SU-DHL-6 (cell line): ENCODE measurements at regions not wholly inside any gene's neighbourhood (a gene's known extent, or its start where the extent isn't known, plus 50 kb on each side); places are given as distances from the start of the nearest gene placed in this dataset.

Experiments used
- H2AFZ ChIP-seq: fragments of 200-600 bp; sonication (generic); 2 replicates; pipeline ENCODE4 v1.6.1; 2014; ENCODE audit warnings: low read depth, mild to moderate bottlenecking, moderate library complexity, mixed read lengths, antibody characterized with exemption, low read length; ENCODE audit not compliant: severe bottlenecking
- H3F3A ChIP-seq: fragments of 200-600 bp; shearing (Covaris generic); 2 replicates; pipeline ENCODE4 v1.6.0; 2016; ENCODE audit warnings: antibody characterized with exemption, mild to moderate bottlenecking; ENCODE audit not compliant: insufficient read depth
- H3K27ac ChIP-seq: fragments of 200-600 bp; sonication (generic); 2 replicates; pipeline ENCODE4 v1.5.1; 2016; ENCODE audit warnings: low read depth, mild to moderate bottlenecking, low read length, moderate library complexity, mixed read lengths
- H3K27me3 ChIP-seq: fragments of 200-600 bp; sonication (generic), shearing (Covaris generic); 2 replicates; pipeline ENCODE4 v1.6.0; 2014; ENCODE audit warnings: mild to moderate bottlenecking, low read length
- H3K36me3 ChIP-seq: fragments of 200-600 bp; sonication (generic); 2 replicates; pipeline ENCODE4 v1.6.1; 2014; ENCODE audit warnings: mild to moderate bottlenecking, low read length, mixed read lengths
- H3K4me2 ChIP-seq: fragments of 300-600, 200-600 bp; shearing (Covaris generic), sonication (generic); 2 replicates; pipeline ENCODE4 v1.6.0; 2014; ENCODE audit warnings: low read length, low read depth, mild to moderate bottlenecking; ENCODE audit not compliant: poor library complexity, severe bottlenecking
- H3K4me3 ChIP-seq: fragments of 200-600 bp; sonication (generic); 2 replicates; pipeline ENCODE4 v1.5.1; 2014; ENCODE audit warnings: antibody characterized with exemption, low read length, mild to moderate bottlenecking, mixed read lengths; ENCODE audit not compliant: insufficient read depth, poor library complexity, severe bottlenecking
- H3K79me2 ChIP-seq: fragments of 200-600 bp; sonication (generic); 2 replicates; pipeline ENCODE4 v1.6.1; 2014; ENCODE audit warnings: mild to moderate bottlenecking, low read length, moderate library complexity; ENCODE audit not compliant: insufficient read depth
- H3K9ac ChIP-seq: fragments of 200-600 bp; sonication (generic); 2 replicates; pipeline ENCODE4 v1.7.0; 2014; ENCODE audit warnings: mild to moderate bottlenecking, low read length
- H3K9me2 ChIP-seq: fragments of 200-600 bp; sonication (generic); replicated peaks from 2 replicates; pipeline ENCODE4 v1.6.1; 2014; ENCODE audit warnings: low read length; ENCODE audit not compliant: insufficient read depth
- H3K9me3 ChIP-seq: fragments of 200-600 bp; sonication (generic); 2 replicates; pipeline ENCODE4 v1.6.1; 2014; ENCODE audit warnings: low read length, mixed read lengths; ENCODE audit not compliant: insufficient read depth
- H4K20me1 ChIP-seq: fragments of 200-600 bp; sonication (generic); 2 replicates; pipeline ENCODE4 v1.6.1; 2014; ENCODE audit warnings: low read depth, mild to moderate bottlenecking, antibody characterized with exemption, low read length, moderate library complexity, mixed read lengths
- CTCF ChIP-seq: fragments of 200-600 bp; sonication (generic); IDR thresholded peaks from one replicate; pipeline ENCODE4 v1.5.1; 2017; ENCODE audit warnings: antibody characterized with exemption, mild to moderate bottlenecking, low read length, moderate library complexity; ENCODE audit not compliant: insufficient read depth, poor library complexity, severe bottlenecking
- EZH2phosphoT487 ChIP-seq: fragments of 200-600 bp; sonication (generic), shearing (Covaris generic); conservative IDR thresholded peaks from 2 replicates; pipeline ENCODE4 v1.6.1; 2018; ENCODE audit warnings: mild to moderate bottlenecking, antibody characterized with exemption, low read length, moderate library complexity, mixed read lengths

- TF ChIP-seq EZH2phosphoT487: no peak
- no peaks in the 10 kb centered on the region for H3K27me3 ChIP-seq
These were observed 452.5 kb upstream of the SMIM31 start for GRCh38 chr4:164301430-164301829.

GRCh38 chr4:164304101-164304639 is 449.8 kb upstream of the SMIM31 start:
- Histone ChIP-seq H4K20me1 (no peaks in the 10 kb centered on the region), H3F3A (no peaks in the 10 kb centered on the region), H3K27me3 (no peaks in the 10 kb centered on the region), H3K4me3 (no peak overlapping the region), H3K79me2 (no peaks in the 10 kb centered on the region), H3K9ac (no peak overlapping the region), H3K27ac (no peak overlapping the region), H3K4me2 (no peak overlapping the region), H3K9me3 (no peaks in the 10 kb centered on the region), H3K36me3 (no peaks in the 10 kb centered on the region), H3K9me2 (no peaks in the 10 kb centered on the region), H2AFZ (no peak overlapping the region)
- TF ChIP-seq EZH2phosphoT487: no peak
- no peak for TF ChIP-seq CTCF

More at GRCh38 chr4:164301430-164301829, 452.5 kb upstream of the SMIM31 start:
- H3K4me2 ChIP-seq: no peak overlapping the region
- no peak overlapping the region for H3K27ac ChIP-seq
- no peak overlapping the region for H2AFZ ChIP-seq
- H3K9me2 ChIP-seq: no peaks in the 10 kb centered on the region
- no peaks in the 10 kb centered on the region for H4K20me1 ChIP-seq
- H3F3A ChIP-seq: no peaks in the 10 kb centered on the region
- no peaks in the 10 kb centered on the region for H3K9me3 ChIP-seq
- H3K9ac ChIP-seq: no peak overlapping the region
- H3K36me3 ChIP-seq: no peaks in the 10 kb centered on the region
- H3K4me3 ChIP-seq: no peak overlapping the region
- H3K79me2 ChIP-seq: no peaks in the 10 kb centered on the region

- TF ChIP-seq CTCF (no peak), EZH2phosphoT487 (no peak)
- Histone ChIP-seq H3F3A (no peaks in the 10 kb centered on the region), H3K27ac (no peak overlapping the region), H4K20me1 (no peaks in the 10 kb centered on the region), H3K4me3 (no peak overlapping the region), H3K9me2 (no peaks in the 10 kb centered on the region), H3K4me2 (no peak overlapping the region), H3K36me3 (no peaks in the 10 kb centered on the region), H3K9me3 (no peaks in the 10 kb centered on the region), H2AFZ (no peak overlapping the region), H3K27me3 (no peaks in the 10 kb centered on the region), H3K79me2 (no peaks in the 10 kb centered on the region), H3K9ac (no peak overlapping the region)
These were observed 449.1 kb upstream of the SMIM31 start for GRCh38 chr4:164304861-164305260.

- no peak overlapping the region for H2AFZ ChIP-seq
- H3K79me2 ChIP-seq: no peaks in the 10 kb centered on the region
- TF ChIP-seq CTCF: no peak
- no peak for TF ChIP-seq EZH2phosphoT487
- H4K20me1 ChIP-seq: no peaks in the 10 kb centered on the region
- no peaks in the 10 kb centered on the region for H3K36me3 ChIP-seq
- no peak overlapping the region for H3K9ac ChIP-seq
- H3K9me2 ChIP-seq: no peaks in the 10 kb centered on the region
- no peak overlapping the region for H3K27ac ChIP-seq
- no peaks in the 10 kb centered on the region for H3F3A ChIP-seq
- no peaks in the 10 kb centered on the region for H3K27me3 ChIP-seq
- no peak overlapping the region for H3K4me2 ChIP-seq
- H3K9me3 ChIP-seq: no peaks in the 10 kb centered on the region
- H3K4me3 ChIP-seq: no peak overlapping the region
These were observed 446.7 kb upstream of the SMIM31 start for GRCh38 chr4:164307262-164307661.
